ENCODE measurements at regions not wholly inside any gene's neighbourhood (a gene's known extent, or its start where the extent isn't known, plus 50 kb on each side); places are given as distances from the start of the nearest gene placed in this dataset.

DNA sequence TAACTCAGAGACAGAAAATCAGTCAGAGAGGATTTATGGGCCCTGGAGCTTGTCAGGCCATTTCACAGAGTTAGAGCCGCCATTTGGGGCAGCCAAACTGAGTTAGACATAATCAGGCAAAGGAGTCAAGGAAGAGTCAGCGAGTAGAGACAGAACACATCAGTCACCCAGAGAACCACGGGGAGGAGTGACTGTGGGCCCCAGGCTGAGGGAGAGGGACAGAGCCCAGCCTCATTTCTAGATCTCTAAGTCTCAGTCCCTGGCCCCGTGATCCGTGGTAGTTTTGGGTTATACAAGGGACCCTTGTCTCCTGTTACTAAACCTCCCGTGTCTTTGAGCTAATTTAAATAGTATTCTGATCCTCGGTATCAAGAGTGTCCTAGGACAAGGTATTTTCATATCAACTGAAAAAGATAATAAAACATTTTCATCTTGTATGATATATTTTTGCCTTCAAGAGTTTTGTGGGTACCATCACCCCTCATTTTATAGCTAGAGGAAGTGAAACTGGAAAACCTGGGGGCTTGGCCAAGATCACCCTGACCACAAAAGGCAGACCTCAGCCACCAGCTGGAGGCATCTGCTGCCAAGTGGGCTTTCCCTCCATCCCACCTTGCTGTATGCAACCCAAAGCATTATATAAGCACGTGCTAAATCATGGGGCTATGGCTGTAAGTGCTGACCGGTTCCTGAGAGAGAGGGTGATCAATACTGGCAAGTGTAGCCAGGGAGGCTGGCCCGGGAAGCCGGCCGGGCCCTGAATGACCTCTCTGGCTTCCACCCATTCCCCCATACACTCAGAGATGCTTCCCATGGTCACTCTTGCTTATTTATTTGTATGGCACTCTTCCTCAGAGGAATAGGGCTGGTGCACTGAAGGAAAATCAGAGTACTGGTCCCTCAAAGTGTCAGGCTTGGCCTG lies 204.1 kb downstream of the BCOR start:
- H3K36me3 ChIP-seq (ENCODE audit: control insufficient read depth, insufficient read depth, low read length): no peaks in the 10 kb centered on the region
- no peak for DNase-seq (ENCODE audit: low read depth)
- H3K4me3 ChIP-seq (ENCODE audit: low read depth, low read length): no peak overlapping the region
- TF ChIP-seq, protein P1, sequence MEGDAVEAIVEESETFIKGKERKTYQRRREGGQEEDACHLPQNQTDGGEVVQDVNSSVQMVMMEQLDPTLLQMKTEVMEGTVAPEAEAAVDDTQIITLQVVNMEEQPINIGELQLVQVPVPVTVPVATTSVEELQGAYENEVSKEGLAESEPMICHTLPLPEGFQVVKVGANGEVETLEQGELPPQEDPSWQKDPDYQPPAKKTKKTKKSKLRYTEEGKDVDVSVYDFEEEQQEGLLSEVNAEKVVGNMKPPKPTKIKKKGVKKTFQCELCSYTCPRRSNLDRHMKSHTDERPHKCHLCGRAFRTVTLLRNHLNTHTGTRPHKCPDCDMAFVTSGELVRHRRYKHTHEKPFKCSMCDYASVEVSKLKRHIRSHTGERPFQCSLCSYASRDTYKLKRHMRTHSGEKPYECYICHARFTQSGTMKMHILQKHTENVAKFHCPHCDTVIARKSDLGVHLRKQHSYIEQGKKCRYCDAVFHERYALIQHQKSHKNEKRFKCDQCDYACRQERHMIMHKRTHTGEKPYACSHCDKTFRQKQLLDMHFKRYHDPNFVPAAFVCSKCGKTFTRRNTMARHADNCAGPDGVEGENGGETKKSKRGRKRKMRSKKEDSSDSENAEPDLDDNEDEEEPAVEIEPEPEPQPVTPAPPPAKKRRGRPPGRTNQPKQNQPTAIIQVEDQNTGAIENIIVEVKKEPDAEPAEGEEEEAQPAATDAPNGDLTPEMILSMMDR (IDR thresholded peaks at IDR 0.05; ENCODE audit: insufficient read depth, low read length, severe bottlenecking): no peak
- no peak for FAIRE-seq
- H3K27me3 ChIP-seq (ENCODE audit: control insufficient read depth, insufficient read depth, low read length): no peaks in the 10 kb centered on the region

DNA sequence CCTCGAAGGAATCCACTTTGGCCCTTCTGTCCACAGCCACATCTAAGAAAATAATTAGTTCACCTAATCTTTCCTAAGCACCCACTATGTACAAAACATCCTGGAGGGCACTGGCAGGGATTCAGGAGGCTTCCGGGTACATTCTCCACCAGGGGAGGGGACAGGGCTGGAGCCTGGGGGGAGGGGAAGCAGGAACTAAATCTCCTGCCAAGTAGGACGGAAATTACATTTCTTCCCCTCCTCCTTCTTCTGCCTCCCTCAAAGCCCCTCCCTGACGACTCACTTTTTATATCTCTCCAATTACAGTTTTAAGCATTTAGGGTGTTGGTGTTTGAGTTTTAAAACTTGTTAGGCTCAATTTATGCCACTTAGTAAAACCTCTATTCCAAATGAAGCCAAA lies 203.1 kb downstream of the BCOR start:
- Histone ChIP-seq H3K36me3 (ENCODE audit: control insufficient read depth, insufficient read depth, low read length) (no peaks in the 10 kb centered on the region), H3K27me3 (ENCODE audit: control insufficient read depth, insufficient read depth, low read length) (no peaks in the 10 kb centered on the region), H3K4me3 (ENCODE audit: low read depth, low read length) (no peak overlapping the region)
- DNase-seq (ENCODE audit: low read depth) (no peak), FAIRE-seq (no peak)
- TF ChIP-seq, protein P1 (IDR thresholded peaks at IDR 0.05; ENCODE audit: insufficient read depth, low read length, severe bottlenecking): no peak

DNA sequence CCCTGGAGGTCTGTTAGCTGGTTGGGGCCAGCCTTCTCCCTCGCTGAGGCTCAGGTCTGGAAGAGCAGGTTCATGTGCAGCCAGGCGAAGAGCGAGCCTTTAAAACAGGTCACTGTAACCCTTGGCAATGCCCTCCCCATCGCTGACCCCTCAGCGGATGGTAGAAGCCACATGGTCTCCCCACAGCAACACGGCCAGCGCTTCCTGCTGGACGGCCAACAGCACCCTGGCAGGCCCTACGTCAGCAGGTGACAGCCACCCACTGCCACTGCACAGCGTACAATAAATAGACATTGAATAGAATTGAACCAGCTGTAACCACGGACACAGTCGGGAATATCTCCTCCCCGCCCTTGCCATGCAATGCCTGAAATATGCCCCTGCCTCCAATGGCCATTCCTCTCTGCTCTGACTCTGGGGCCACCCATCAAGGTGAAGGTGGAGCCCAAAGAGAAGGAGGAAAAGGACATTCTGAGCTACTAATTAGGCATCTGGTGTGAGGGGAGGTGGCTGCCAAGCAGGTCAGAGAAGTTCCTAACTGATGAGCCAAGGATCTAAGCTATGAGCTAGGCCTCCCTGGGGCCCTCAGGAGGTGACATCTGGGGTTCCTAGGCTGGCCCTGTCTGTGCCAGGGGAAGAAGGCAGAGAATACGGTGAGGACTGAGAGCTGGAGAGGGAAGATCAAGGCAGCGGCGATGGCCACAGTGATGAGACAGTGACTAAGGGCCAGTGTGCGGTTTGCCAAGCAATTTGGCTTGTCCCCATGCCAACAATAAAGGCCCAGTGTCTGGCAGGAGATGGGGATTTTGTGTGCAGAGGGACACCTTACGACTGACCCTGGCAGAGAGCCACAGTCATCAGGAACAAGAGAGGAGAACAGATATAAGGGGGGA lies 202.3 kb downstream of the BCOR start:
- Histone ChIP-seq H3K4me3 (ENCODE audit: low read depth, low read length) (no peak overlapping the region), H3K36me3 (ENCODE audit: control insufficient read depth, insufficient read depth, low read length) (no peaks in the 10 kb centered on the region), H3K27me3 (ENCODE audit: control insufficient read depth, insufficient read depth, low read length) (no peaks in the 10 kb centered on the region)
- FAIRE-seq (no peak), DNase-seq (ENCODE audit: low read depth) (peak; percentile 39)
- TF ChIP-seq, protein P1 (IDR thresholded peaks at IDR 0.05; ENCODE audit: insufficient read depth, low read length, severe bottlenecking): no peak

DNA sequence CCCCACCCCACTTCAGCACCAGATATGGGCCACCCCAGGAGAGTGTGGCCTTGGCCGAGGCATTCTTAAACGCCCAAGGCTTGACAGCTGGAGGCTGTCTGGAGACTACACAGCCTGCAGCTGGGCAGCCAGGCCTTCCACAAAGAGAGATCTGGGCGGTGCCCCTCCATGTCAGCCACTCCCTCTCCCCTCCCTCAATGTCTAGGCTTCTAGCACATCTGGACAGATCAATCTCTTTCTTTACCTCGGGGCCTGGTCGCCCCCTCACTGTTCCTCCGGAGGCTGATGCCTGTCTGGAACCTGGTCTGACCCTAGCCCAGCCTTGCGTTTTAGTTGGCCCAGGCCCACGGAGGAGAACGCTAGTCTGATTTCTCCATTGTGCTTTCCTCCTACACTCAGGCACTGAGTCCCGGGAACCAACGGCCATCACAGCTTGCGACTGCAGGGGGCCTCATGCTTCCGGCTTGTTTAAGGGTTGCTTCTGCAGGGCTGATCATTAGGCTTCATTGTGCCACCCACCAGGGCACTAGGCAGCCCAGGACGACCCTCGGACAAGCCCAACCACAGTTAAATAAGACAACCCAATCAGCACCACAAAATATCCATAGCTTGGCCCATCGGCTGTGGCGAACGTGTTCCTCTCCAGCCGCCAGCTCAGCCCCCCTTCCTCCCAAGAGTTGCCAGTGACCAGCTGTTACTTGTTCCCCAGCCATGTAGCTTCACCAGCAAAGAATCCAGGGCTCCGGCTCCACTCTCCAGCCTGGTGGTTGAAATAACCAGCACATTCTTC lies 200.6 kb downstream of the BCOR start:
- no peaks in the 10 kb centered on the region for H3K27me3 ChIP-seq (ENCODE audit: control insufficient read depth, insufficient read depth, low read length)
- DNase-seq (ENCODE audit: low read depth) (peak; percentile 74), FAIRE-seq (no peak)
- no peaks in the 10 kb centered on the region for H3K36me3 ChIP-seq (ENCODE audit: control insufficient read depth, insufficient read depth, low read length)
- H3K4me3 ChIP-seq (ENCODE audit: low read depth, low read length): no peak overlapping the region
- TF ChIP-seq, protein P1 (IDR thresholded peaks at IDR 0.05; ENCODE audit: insufficient read depth, low read length, severe bottlenecking): no peak

DNA sequence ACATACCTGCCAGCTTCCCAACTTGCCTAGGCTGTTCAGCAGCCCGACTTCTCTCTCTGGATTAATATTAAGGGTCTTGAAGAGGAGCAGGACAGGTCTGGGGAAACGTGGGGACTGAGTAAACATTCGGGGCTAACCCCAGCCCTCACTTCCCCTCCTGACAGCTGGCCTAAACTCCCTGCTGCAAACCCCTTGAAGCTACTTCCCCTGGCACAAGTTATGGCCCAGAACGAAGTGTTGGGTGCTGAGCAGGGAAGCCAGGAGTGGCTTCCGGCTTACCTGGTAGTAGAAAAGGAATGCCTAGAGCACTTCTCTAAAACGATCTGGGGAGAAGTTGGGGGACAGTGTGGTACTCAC lies 200.0 kb downstream of the BCOR start:
- FAIRE-seq: no peak
- DNase-seq (ENCODE audit: low read depth): no peak

More for the DNA sequence above, 200.0 kb downstream of the BCOR start:
- Histone ChIP-seq H3K36me3 (ENCODE audit: control insufficient read depth, insufficient read depth, low read length) (no peaks in the 10 kb centered on the region), H3K27me3 (ENCODE audit: control insufficient read depth, insufficient read depth, low read length) (no peaks in the 10 kb centered on the region), H3K4me3 (ENCODE audit: low read depth, low read length) (no peak overlapping the region)
- TF ChIP-seq, protein P1 (IDR thresholded peaks at IDR 0.05; ENCODE audit: insufficient read depth, low read length, severe bottlenecking): no peak
